Activated CD4-positive, alpha-beta T cell treated with anti-CD3 and anti-CD28 coated beads, Interleukin-2, amount 10 ng/mL, durations not matched to agents 24 days and 14 days (primary cell): ENCODE measurements at regions not wholly inside any gene's neighbourhood (a gene's known extent, or its start where the extent isn't known, plus 50 kb on each side); places are given as distances from the start of the nearest gene placed in this dataset.
A peak's percentile ranks its signal among the peaks of the same experiment; 100 is the strongest.

Source experiments
- DNase-seq: peaks from one replicate; pipeline ENCODE4 v3.0.0; 2022
- H3K27ac Mint-ChIP-seq: one replicate; pipeline ENCODE4 v1.8.0; 2022; ENCODE audit warnings: mild to moderate bottlenecking, mixed read lengths
- H3K27me3 Mint-ChIP-seq: one replicate; pipeline ENCODE4 v1.8.0; 2022; ENCODE audit warnings: mixed read lengths
- H3K36me3 Mint-ChIP-seq: one replicate; pipeline ENCODE4 v1.8.0; 2022; ENCODE audit warnings: low read depth, mild to moderate bottlenecking, mixed read lengths
- H3K4me1 Mint-ChIP-seq: one replicate; pipeline ENCODE4 v1.8.0; 2021; ENCODE audit warnings: mixed read lengths
- H3K4me3 Mint-ChIP-seq: one replicate; pipeline ENCODE4 v1.8.0; 2022; ENCODE audit warnings: mild to moderate bottlenecking, moderate library complexity, mixed read lengths
- H3K9me3 Mint-ChIP-seq: one replicate; pipeline ENCODE4 v1.8.0; 2021; ENCODE audit warnings: mixed read lengths
- intact Hi-C: fragments of 100-400 bp; cut with micrococcal nuclease; formaldehyde crosslinking; loops from one replicate; pipeline ENCODE4 v1.15.1; 2023

GRCh38 chr12:90102957-90103652 lies 394.5 kb upstream of the ATP2B1 start:
- no peak overlapping the region for H3K27ac Mint-ChIP-seq
- intact Hi-C loops, result loop anchor here (1.0 to 10.0 kb wide), 4 partner anchors 346 to 1088 kb away; partner anchors contain the start of gene ATP2B1
- peaks cover 14% of the 10 kb centered on the region for H3K27me3 Mint-ChIP-seq
- H3K4me1 Mint-ChIP-seq, result peaks cover 5% of the 10 kb centered on the region
- no peaks in the 10 kb centered on the region for H3K9me3 Mint-ChIP-seq
- DNase-seq, result peak; percentile 64
- H3K36me3 Mint-ChIP-seq, result no peaks in the 10 kb centered on the region
- no peak overlapping the region for H3K4me3 Mint-ChIP-seq

GRCh38 chr12:90100579-90100978 lies 391.9 kb upstream of the ATP2B1 start:
- Mint-ChIP-seq H3K36me3 (no peaks in the 10 kb centered on the region), H3K4me3 (no peak overlapping the region), H3K9me3 (no peaks in the 10 kb centered on the region), H3K27ac (no peak overlapping the region), H3K27me3 (peaks cover 9% of the 10 kb centered on the region), H3K4me1 (peaks cover 5% of the 10 kb centered on the region)
- DNase-seq, result no peak
- intact Hi-C loops, result loop anchor here (5.0 to 10.0 kb wide), 3 partner anchors 343 to 1086 kb away; partner anchors contain the start of gene ATP2B1

- H3K36me3 Mint-ChIP-seq, result no peaks in the 10 kb centered on the region
- intact Hi-C loops, result loop anchor here (5.0 kb wide), 1 partner anchor 137 kb away; no protein-coding TSS in a partner anchor
- no peak for DNase-seq
- peaks cover 5% of the 10 kb centered on the region for H3K27me3 Mint-ChIP-seq
- peaks cover 5% of the 10 kb centered on the region for H3K4me1 Mint-ChIP-seq
- no peaks in the 10 kb centered on the region for H3K9me3 Mint-ChIP-seq
- no peak overlapping the region for H3K27ac Mint-ChIP-seq
- no peak overlapping the region for H3K4me3 Mint-ChIP-seq
Observed at GRCh38 chr12:90099288-90099687, 390.6 kb upstream of the ATP2B1 start.

GRCh38 chr12:90098132-90098779 lies 389.6 kb upstream of the ATP2B1 start:
- intact Hi-C loops, result loop anchor here (5.0 kb wide), 1 partner anchor 136 kb away; no protein-coding TSS in a partner anchor
- H3K27me3 Mint-ChIP-seq, result peaks cover 2% of the 10 kb centered on the region

GRCh38 chr12:90091809-90092208 lies 383.2 kb upstream of the ATP2B1 start:
- no peak for DNase-seq
- H3K36me3 Mint-ChIP-seq, result no peaks in the 10 kb centered on the region
- no peaks in the 10 kb centered on the region for H3K9me3 Mint-ChIP-seq
- H3K4me1 Mint-ChIP-seq, result peaks cover 11% of the 10 kb centered on the region
- H3K27me3 Mint-ChIP-seq, result no peaks in the 10 kb centered on the region
- no peak overlapping the region for H3K27ac Mint-ChIP-seq
- intact Hi-C loops, result loop anchor here (2.0 to 5.0 kb wide), 2 partner anchors 49 to 230 kb away; no protein-coding TSS in a partner anchor
- H3K4me3 Mint-ChIP-seq, result no peak overlapping the region

More at GRCh38 chr12:90098132-90098779, 389.6 kb upstream of the ATP2B1 start:
- peak; percentile 27 for DNase-seq
- Mint-ChIP-seq H3K4me3 (no peak overlapping the region), H3K27ac (no peak overlapping the region), H3K4me1 (peaks cover 5% of the 10 kb centered on the region), H3K9me3 (no peaks in the 10 kb centered on the region), H3K36me3 (no peaks in the 10 kb centered on the region)

- H3K9me3 Mint-ChIP-seq, result no peaks in the 10 kb centered on the region
- H3K4me1 Mint-ChIP-seq, result peaks cover 11% of the 10 kb centered on the region
- DNase-seq, result peak; percentile 67
- H3K27me3 Mint-ChIP-seq, result no peaks in the 10 kb centered on the region
- H3K27ac Mint-ChIP-seq, result peak overlapping the region; percentile 12
- H3K36me3 Mint-ChIP-seq, result no peaks in the 10 kb centered on the region
- no peak overlapping the region for H3K4me3 Mint-ChIP-seq
- intact Hi-C loops, result loop anchor here (2.0 to 5.0 kb wide), 2 partner anchors 48 to 229 kb away; no protein-coding TSS in a partner anchor
Observed at GRCh38 chr12:90090929-90091651, 382.5 kb upstream of the ATP2B1 start.

- H3K36me3 Mint-ChIP-seq, result no peaks in the 10 kb centered on the region
- intact Hi-C loops, result loop anchor here (5.0 kb wide), 1 partner anchor 539 kb away; no protein-coding TSS in a partner anchor
- H3K27ac Mint-ChIP-seq, result no peak overlapping the region
- peaks cover 7% of the 10 kb centered on the region for H3K4me1 Mint-ChIP-seq
- peaks cover 2% of the 10 kb centered on the region for H3K27me3 Mint-ChIP-seq
- H3K4me3 Mint-ChIP-seq, result no peak overlapping the region
- H3K9me3 Mint-ChIP-seq, result peaks cover 3% of the 10 kb centered on the region
- DNase-seq, result no peak
Observed at GRCh38 chr12:90086281-90086680, 377.6 kb upstream of the ATP2B1 start.

GRCh38 chr12:90085494-90086274 lies 377.0 kb upstream of the ATP2B1 start:
- no peak for DNase-seq
- no peak overlapping the region for H3K4me3 Mint-ChIP-seq
- peaks cover under 1% of the 10 kb centered on the region for H3K4me1 Mint-ChIP-seq
- intact Hi-C loops, result loop anchor here (5.0 kb wide), 1 partner anchor 538 kb away; no protein-coding TSS in a partner anchor
- peaks cover 2% of the 10 kb centered on the region for H3K27me3 Mint-ChIP-seq
- H3K9me3 Mint-ChIP-seq, result peaks cover 3% of the 10 kb centered on the region
- no peak overlapping the region for H3K27ac Mint-ChIP-seq
- H3K36me3 Mint-ChIP-seq, result no peaks in the 10 kb centered on the region

- H3K36me3 Mint-ChIP-seq, result no peaks in the 10 kb centered on the region
- peaks cover 2% of the 10 kb centered on the region for H3K27me3 Mint-ChIP-seq
- no peak overlapping the region for H3K27ac Mint-ChIP-seq
- H3K4me1 Mint-ChIP-seq, result no peaks in the 10 kb centered on the region
- intact Hi-C loops, result no loop called here
- DNase-seq, result no peak
- no peak overlapping the region for H3K4me3 Mint-ChIP-seq
- H3K9me3 Mint-ChIP-seq, result peaks cover 3% of the 10 kb centered on the region
Observed at GRCh38 chr12:90084018-90084417, 375.4 kb upstream of the ATP2B1 start.

- intact Hi-C loops, result no loop called here
- no peak for DNase-seq
- H3K9me3 Mint-ChIP-seq, result peaks cover 6% of the 10 kb centered on the region
Observed at GRCh38 chr12:90080616-90081015, 372.0 kb upstream of the ATP2B1 start.

GRCh38 chr12:90079529-90080210 lies 371.0 kb upstream of the ATP2B1 start:
- peaks cover 6% of the 10 kb centered on the region for H3K9me3 Mint-ChIP-seq
- peaks cover 7% of the 10 kb centered on the region for H3K27me3 Mint-ChIP-seq
- H3K27ac Mint-ChIP-seq, result no peak overlapping the region
- H3K4me3 Mint-ChIP-seq, result no peak overlapping the region
- H3K36me3 Mint-ChIP-seq, result no peaks in the 10 kb centered on the region
- H3K4me1 Mint-ChIP-seq, result peaks cover 7% of the 10 kb centered on the region
- peak; percentile 8 for DNase-seq
- intact Hi-C loops, result no loop called here

More at GRCh38 chr12:90080616-90081015, 372.0 kb upstream of the ATP2B1 start:
- Mint-ChIP-seq H3K4me1 (peaks cover 7% of the 10 kb centered on the region), H3K27me3 (peaks cover 2% of the 10 kb centered on the region), H3K36me3 (no peaks in the 10 kb centered on the region), H3K27ac (no peak overlapping the region), H3K4me3 (no peak overlapping the region)

- DNase-seq, result peak; percentile 40
- Mint-ChIP-seq H3K36me3 (no peaks in the 10 kb centered on the region), H3K27me3 (peaks cover 9% of the 10 kb centered on the region), H3K27ac (no peak overlapping the region), H3K4me1 (peaks cover 7% of the 10 kb centered on the region), H3K9me3 (peaks cover 8% of the 10 kb centered on the region), H3K4me3 (no peak overlapping the region)
- intact Hi-C loops, result no loop called here
Observed at GRCh38 chr12:90078344-90078743, 369.7 kb upstream of the ATP2B1 start.
